HK-2 (cell line): ENCODE measurements at regions not wholly inside any gene's neighbourhood (a gene's known extent, or its start where the extent isn't known, plus 50 kb on each side); places are given as distances from the start of the nearest gene placed in this dataset.

ENCODE experiments used
- DNase-seq: peaks from one replicate; pipeline ENCODE4 v3.0.0-alpha.2; 2018; ENCODE audit not compliant: unreplicated experiment

DNA sequence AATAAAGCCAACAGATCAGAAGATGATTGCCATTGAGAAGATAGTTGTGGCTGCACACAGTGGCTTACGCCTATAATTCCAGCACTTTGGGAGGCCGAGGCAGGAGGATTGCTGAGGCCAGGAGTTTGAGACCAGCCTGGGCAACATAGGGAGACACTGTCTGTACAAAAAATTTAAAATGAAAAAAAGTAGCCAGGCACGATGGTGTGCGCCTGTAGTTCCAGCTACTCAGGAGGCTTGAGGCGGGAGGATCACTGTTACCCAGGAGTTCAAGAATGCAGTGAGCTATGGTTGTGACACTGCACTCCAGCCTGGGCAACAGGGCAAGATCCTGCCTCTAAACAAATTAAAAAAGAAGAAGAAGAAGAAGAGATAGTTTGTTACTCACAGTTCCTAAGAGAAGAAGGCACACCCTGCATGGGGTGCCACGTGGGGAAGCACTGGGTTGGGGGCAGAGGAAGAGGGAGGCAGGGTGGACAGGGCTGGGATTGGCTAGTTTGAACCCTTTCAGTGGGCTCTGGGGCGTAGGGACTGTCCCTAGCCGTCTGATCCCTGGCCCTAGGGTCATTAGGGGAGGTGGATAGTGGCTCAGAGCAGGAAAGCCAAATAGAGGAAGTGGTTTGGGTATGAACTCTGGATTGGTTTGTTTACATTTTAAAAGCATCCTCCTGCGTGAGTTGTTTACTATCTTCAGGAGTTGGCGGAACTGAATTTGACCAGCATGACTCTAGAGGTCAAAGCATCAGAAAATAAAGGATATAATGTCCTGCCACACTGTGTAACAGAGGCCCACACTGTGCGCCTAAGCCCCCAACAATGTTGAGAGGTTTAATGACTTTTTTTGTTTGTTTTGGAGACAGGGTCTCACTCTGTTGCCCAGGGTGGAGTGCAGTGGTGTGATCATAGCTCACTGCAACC, 60.5 kb upstream of the MEDAG start:
- no peak for DNase-seq

DNA sequence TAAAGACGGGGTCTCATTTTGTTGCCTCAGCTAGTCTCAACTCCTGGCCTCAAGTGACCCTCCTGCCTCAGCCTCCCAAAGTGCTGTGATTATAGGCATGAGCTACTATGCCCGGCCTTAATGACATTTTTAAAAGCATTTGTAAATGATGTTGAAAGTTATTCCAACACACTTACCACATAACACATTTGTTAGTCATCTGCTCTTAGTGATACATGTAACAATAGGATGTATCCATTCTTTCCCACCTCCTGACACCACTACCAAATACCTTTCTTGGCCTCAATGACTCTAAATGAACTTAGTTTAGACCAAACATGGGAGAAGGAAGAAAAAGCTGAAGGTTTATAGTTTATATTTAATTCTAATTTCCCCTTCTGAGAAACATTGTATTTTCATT, 59.8 kb upstream of the MEDAG start:
- DNase-seq = no peak

- DNase-seq = no peak
Measured at GRCh38 chr13:30846866-30847265, 59.2 kb upstream of the MEDAG start.

DNA sequence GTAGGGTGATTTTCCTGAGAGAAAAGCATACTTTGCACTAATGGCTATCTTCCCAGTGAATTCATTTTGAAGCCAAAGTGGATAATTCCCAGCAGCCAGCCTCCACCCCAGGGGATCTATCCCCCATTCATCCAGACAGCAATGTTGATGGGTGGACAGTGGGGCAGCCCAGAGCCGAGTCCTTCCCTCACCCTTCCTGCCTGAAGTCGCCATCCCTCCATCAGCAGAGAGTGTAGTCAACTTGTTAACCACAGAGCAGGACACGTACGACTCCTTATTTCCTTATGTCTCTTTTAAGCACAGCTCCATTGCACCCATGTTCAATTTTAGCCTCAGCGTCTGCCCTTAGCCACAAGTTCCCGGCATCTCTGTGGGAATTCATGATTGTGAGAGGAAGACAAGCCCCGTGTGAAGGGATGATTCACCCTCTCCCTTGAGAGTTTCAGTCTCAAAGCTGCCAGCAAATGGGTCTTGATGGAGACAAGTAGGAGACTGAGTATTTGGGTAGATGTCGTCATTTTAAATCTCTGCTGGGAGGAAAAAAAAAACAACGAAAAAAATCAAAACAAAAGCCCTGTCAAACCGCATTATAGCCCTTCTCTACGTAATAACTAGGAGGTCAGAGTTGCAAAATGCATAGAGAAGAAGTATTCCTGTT, 58.3 kb upstream of the MEDAG start:
- DNase-seq = peak; percentile 37

GRCh38 chr13:30848332-30849027, 57.6 kb upstream of the MEDAG start:
- no peak for DNase-seq

DNA sequence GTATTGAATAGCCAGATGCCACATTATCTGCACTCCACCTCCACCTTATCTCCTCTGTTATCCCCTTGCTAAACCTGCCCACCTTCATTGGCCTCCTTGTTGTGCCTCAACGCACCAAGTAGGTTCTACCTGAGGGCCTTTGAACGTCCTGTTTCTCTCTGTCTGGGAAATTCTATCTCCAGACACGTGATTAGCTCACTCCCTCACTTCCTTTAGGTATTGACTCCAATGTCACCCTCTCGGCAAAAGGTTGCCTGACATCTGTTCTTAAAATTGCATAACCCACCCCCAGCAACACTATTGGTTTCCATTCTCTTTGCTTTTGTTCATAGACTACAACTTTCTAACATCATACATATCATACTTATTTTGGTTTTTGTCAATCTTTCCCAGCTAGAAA, 56.5 kb upstream of the MEDAG start:
- no peak for DNase-seq

DNA sequence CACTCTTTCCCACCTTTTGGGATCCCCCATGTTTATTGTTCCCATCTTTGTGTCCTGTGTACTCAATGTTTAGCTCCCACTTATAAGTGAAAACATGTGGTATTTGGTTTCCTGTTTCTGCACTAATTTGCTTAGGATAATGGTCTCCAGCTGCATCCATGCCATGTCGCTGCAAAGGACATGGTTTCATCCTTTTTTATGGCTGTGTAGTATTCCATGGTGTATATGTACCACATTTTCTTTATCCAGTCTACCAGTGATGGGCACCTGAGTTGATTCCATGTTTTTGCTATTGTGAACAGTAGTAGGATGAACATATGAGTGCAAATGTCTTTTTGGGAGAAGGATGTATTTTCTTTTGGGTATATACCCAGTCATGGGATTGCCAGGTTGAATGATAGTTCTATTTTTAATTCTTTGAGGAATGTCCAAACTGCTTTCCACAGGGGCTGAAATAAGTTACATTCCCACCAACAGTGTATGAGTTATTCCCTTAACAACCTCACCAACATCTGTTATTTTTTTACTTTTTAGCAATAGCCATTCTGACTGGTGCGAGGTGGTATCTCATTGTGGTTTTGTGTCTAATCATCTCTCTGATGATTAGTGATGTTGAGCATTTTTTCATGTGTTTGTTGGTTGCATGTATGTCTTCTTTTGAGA, 55.7 kb upstream of the MEDAG start:
- DNase-seq = no peak

- no peak for DNase-seq
Measured at GRCh38 chr13:30850867-30851211, 55.2 kb upstream of the MEDAG start.

GRCh38 chr13:30851697-30852096, 54.4 kb upstream of the MEDAG start:
- DNase-seq = no peak

DNA sequence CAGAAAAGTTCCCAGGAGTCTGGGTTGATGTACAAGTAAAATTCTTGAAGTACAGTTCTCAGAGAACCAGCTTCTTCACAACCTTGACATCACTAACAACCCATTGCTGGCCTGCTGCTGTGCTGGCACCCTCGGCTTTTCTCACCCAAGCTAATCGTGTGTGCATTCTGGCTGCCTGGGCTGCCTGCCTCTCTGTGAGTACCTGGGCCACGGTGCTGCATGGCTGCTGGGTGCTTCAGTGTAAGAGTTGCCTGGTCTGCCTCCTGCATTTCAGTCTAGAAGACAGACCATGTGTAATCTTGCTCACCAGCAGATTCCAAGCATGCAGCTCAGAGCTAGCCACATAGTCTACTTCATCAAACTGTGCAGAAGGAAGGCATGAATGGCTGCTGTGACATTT, 50.5 kb upstream of the MEDAG start:
- no peak for DNase-seq

- no peak for DNase-seq
Measured at GRCh38 chr13:30856005-30856790, 49.9 kb upstream of the MEDAG start.
